ENCODE measurements at regions not wholly inside any gene's neighbourhood (a gene's known extent, or its start where the extent isn't known, plus 50 kb on each side); places are given as distances from the start of the nearest gene placed in this dataset.
A peak's percentile ranks its signal among the peaks of the same experiment; 100 is the strongest.

GRCh38 chr1:184244962-184245361 is 141.9 kb upstream of the C1orf21 start:
- Histone ChIP-seq H3K4me3 (ENCODE audit: low read length) (no peak overlapping the region), H3K27me3 (ENCODE audit: control insufficient read depth, insufficient read depth) (no peaks in the 10 kb centered on the region), H3K9me3 (ENCODE audit: control insufficient read depth, low read length) (no peaks in the 10 kb centered on the region), H3K4me1 (ENCODE audit: control insufficient read depth, insufficient read depth, low read length) (no peaks in the 10 kb centered on the region), H3K27ac (ENCODE audit: low read length) (no peak overlapping the region)
- no peak for ATAC-seq
- WGBS = 84% methylated on average over 2 of the region's 2 CpGs
- intact Hi-C loops (cut with DNase I) = loop anchor here in 1 of 4 donors (10.0 kb wide), 2 partner anchors 320 to 420 kb away; no protein-coding TSS in a partner anchor
- DNase-seq = no peak

GRCh38 chr1:184247671-184248070 is 139.2 kb upstream of the C1orf21 start:
- DNase-seq (no peak), ATAC-seq (no peak)
- intact Hi-C loops (cut with DNase I) = loop anchor here in 1 of 4 donors (10.0 kb wide), 2 partner anchors 317 to 417 kb away; no protein-coding TSS in a partner anchor
- no peaks in the 10 kb centered on the region for H3K27me3 ChIP-seq (ENCODE audit: control insufficient read depth, insufficient read depth)
- H3K4me3 ChIP-seq (ENCODE audit: low read length) = no peak overlapping the region
- 98% methylated on average over 1 of the region's 1 CpG for WGBS
- H3K9me3 ChIP-seq (ENCODE audit: control insufficient read depth, low read length) = no peaks in the 10 kb centered on the region
- no peak overlapping the region for H3K27ac ChIP-seq (ENCODE audit: low read length)
- no peaks in the 10 kb centered on the region for H3K4me1 ChIP-seq (ENCODE audit: control insufficient read depth, insufficient read depth, low read length)

- intact Hi-C loops (cut with DNase I) = no loop called here
- ATAC-seq = no peak
- DNase-seq = no peak
- H3K27ac ChIP-seq (ENCODE audit: low read length) = no peak overlapping the region
- H3K4me1 ChIP-seq (ENCODE audit: control insufficient read depth, insufficient read depth, low read length) = peaks cover 8% of the 10 kb centered on the region
- H3K9me3 ChIP-seq (ENCODE audit: control insufficient read depth, low read length) = no peaks in the 10 kb centered on the region
- no peaks in the 10 kb centered on the region for H3K27me3 ChIP-seq (ENCODE audit: control insufficient read depth, insufficient read depth)
- WGBS = 95% methylated on average over 3 of the region's 3 CpGs
- no peak overlapping the region for H3K4me3 ChIP-seq (ENCODE audit: low read length)
Measured at GRCh38 chr1:184253921-184254320, 132.9 kb upstream of the C1orf21 start.

- Histone ChIP-seq H3K27ac (ENCODE audit: low read length) (no peak overlapping the region), H3K27me3 (ENCODE audit: control insufficient read depth, insufficient read depth) (no peaks in the 10 kb centered on the region), H3K9me3 (ENCODE audit: control insufficient read depth, low read length) (no peaks in the 10 kb centered on the region), H3K4me3 (ENCODE audit: low read length) (no peak overlapping the region), H3K4me1 (ENCODE audit: control insufficient read depth, insufficient read depth, low read length) (peaks cover 8% of the 10 kb centered on the region)
- DNase-seq = no peak
- no peak for ATAC-seq
- 86% methylated on average over 3 of the region's 3 CpGs for WGBS
- intact Hi-C loops (cut with DNase I) = no loop called here
Measured at GRCh38 chr1:184254849-184255248, 132.0 kb upstream of the C1orf21 start.

GRCh38 chr1:184255560-184255959 is 131.3 kb upstream of the C1orf21 start:
- H3K4me3 ChIP-seq (ENCODE audit: low read length) = no peak overlapping the region
- no peak for ATAC-seq
- H3K27me3 ChIP-seq (ENCODE audit: control insufficient read depth, insufficient read depth) = no peaks in the 10 kb centered on the region
- peaks cover 8% of the 10 kb centered on the region for H3K4me1 ChIP-seq (ENCODE audit: control insufficient read depth, insufficient read depth, low read length)
- H3K27ac ChIP-seq (ENCODE audit: low read length) = no peak overlapping the region
- DNase-seq = no peak
- no peaks in the 10 kb centered on the region for H3K9me3 ChIP-seq (ENCODE audit: control insufficient read depth, low read length)
- intact Hi-C loops (cut with DNase I) = no loop called here

GRCh38 chr1:184257873-184258272 is 129.0 kb upstream of the C1orf21 start:
- Histone ChIP-seq H3K9me3 (ENCODE audit: control insufficient read depth, low read length) (no peaks in the 10 kb centered on the region), H3K4me1 (ENCODE audit: control insufficient read depth, insufficient read depth, low read length) (peaks cover 8% of the 10 kb centered on the region), H3K27ac (ENCODE audit: low read length) (no peak overlapping the region), H3K27me3 (ENCODE audit: control insufficient read depth, insufficient read depth) (no peaks in the 10 kb centered on the region), H3K4me3 (ENCODE audit: low read length) (no peak overlapping the region)
- DNase-seq (no peak), ATAC-seq (peak in 1 of 2 donors; percentile 85)
- intact Hi-C loops (cut with DNase I) = no loop called here
- 57% methylated on average over 5 of the region's 5 CpGs for WGBS

GRCh38 chr1:184258525-184258924 is 128.3 kb upstream of the C1orf21 start:
- no peaks in the 10 kb centered on the region for H3K27me3 ChIP-seq (ENCODE audit: control insufficient read depth, insufficient read depth)
- 40% methylated on average over 3 of the region's 3 CpGs for WGBS
- H3K27ac ChIP-seq (ENCODE audit: low read length) = peak overlapping the region; percentile 13
- H3K4me1 ChIP-seq (ENCODE audit: control insufficient read depth, insufficient read depth, low read length) = peaks cover 8% of the 10 kb centered on the region
- intact Hi-C loops (cut with DNase I) = no loop called here
- H3K4me3 ChIP-seq (ENCODE audit: low read length) = no peak overlapping the region
- peak in 2 of 3 donors; percentile 42 to 61 for DNase-seq
- no peaks in the 10 kb centered on the region for H3K9me3 ChIP-seq (ENCODE audit: control insufficient read depth, low read length)
- ATAC-seq = peak; percentile 46 to 68

- Histone ChIP-seq H3K27ac (ENCODE audit: low read length) (no peak overlapping the region), H3K9me3 (ENCODE audit: control insufficient read depth, low read length) (no peaks in the 10 kb centered on the region), H3K27me3 (ENCODE audit: control insufficient read depth, insufficient read depth) (no peaks in the 10 kb centered on the region), H3K4me3 (ENCODE audit: low read length) (no peak overlapping the region), H3K4me1 (ENCODE audit: control insufficient read depth, insufficient read depth, low read length) (peaks cover 5% of the 10 kb centered on the region)
- intact Hi-C loops (cut with DNase I) = no loop called here
- no peak for DNase-seq
- no peak for ATAC-seq
- WGBS = 72% methylated on average over 1 of the region's 1 CpG
Measured at GRCh38 chr1:184260382-184260781, 126.4 kb upstream of the C1orf21 start.

GRCh38 chr1:184262109-184262508 is 124.7 kb upstream of the C1orf21 start:
- intact Hi-C loops (cut with DNase I) = no loop called here
- Histone ChIP-seq H3K4me1 (ENCODE audit: control insufficient read depth, insufficient read depth, low read length) (peaks cover 5% of the 10 kb centered on the region), H3K9me3 (ENCODE audit: control insufficient read depth, low read length) (no peaks in the 10 kb centered on the region), H3K4me3 (ENCODE audit: low read length) (no peak overlapping the region), H3K27me3 (ENCODE audit: control insufficient read depth, insufficient read depth) (no peaks in the 10 kb centered on the region), H3K27ac (ENCODE audit: low read length) (no peak overlapping the region)
- ATAC-seq (no peak), DNase-seq (no peak)

- H3K4me1 ChIP-seq (ENCODE audit: control insufficient read depth, insufficient read depth, low read length) = no peaks in the 10 kb centered on the region
- ATAC-seq (no peak), DNase-seq (no peak)
- no peak overlapping the region for H3K4me3 ChIP-seq (ENCODE audit: low read length)
- H3K27ac ChIP-seq (ENCODE audit: low read length) = no peak overlapping the region
- H3K27me3 ChIP-seq (ENCODE audit: control insufficient read depth, insufficient read depth) = no peaks in the 10 kb centered on the region
- H3K9me3 ChIP-seq (ENCODE audit: control insufficient read depth, low read length) = no peaks in the 10 kb centered on the region
- 91% methylated on average over 4 of the region's 4 CpGs for WGBS
- intact Hi-C loops (cut with DNase I) = no loop called here
Measured at GRCh38 chr1:184267747-184268146, 119.1 kb upstream of the C1orf21 start.

GRCh38 chr1:184270556-184270955 is 116.3 kb upstream of the C1orf21 start:
- DNase-seq (no peak), ATAC-seq (peak in 1 of 2 donors; percentile 22)
- 58% methylated on average over 3 of the region's 3 CpGs for WGBS
- H3K4me3 ChIP-seq (ENCODE audit: low read length) = no peak overlapping the region
- intact Hi-C loops (cut with DNase I) = no loop called here
- H3K4me1 ChIP-seq (ENCODE audit: control insufficient read depth, insufficient read depth, low read length) = no peaks in the 10 kb centered on the region
- H3K27me3 ChIP-seq (ENCODE audit: control insufficient read depth, insufficient read depth) = no peaks in the 10 kb centered on the region
- H3K9me3 ChIP-seq (ENCODE audit: control insufficient read depth, low read length) = no peaks in the 10 kb centered on the region
- H3K27ac ChIP-seq (ENCODE audit: low read length) = no peak overlapping the region

- intact Hi-C loops (cut with DNase I) = no loop called here
- Histone ChIP-seq H3K9me3 (ENCODE audit: control insufficient read depth, low read length) (no peaks in the 10 kb centered on the region), H3K27ac (ENCODE audit: low read length) (no peak overlapping the region), H3K4me1 (ENCODE audit: control insufficient read depth, insufficient read depth, low read length) (no peaks in the 10 kb centered on the region), H3K4me3 (ENCODE audit: low read length) (no peak overlapping the region), H3K27me3 (ENCODE audit: control insufficient read depth, insufficient read depth) (no peaks in the 10 kb centered on the region)
- ATAC-seq (no peak), DNase-seq (no peak)
- WGBS = 69% methylated on average over 5 of the region's 5 CpGs
Measured at GRCh38 chr1:184272175-184272866, 114.5 kb upstream of the C1orf21 start.
